ENCODE measurements at regions not wholly inside any gene's neighbourhood (a gene's known extent, or its start where the extent isn't known, plus 50 kb on each side); places are given as distances from the start of the nearest gene placed in this dataset.

- TF ChIP-seq CTCF (IDR thresholded peaks at IDR 0.05 in 2 of 3, conservative IDR thresholded peaks at IDR 0.05 in 1 of 3; ENCODE audit: borderline replicate concordance in 1 of 3, insufficient read depth in 1 of 3, low read depth in 2 of 3, low read length in 2 of 3) (no peak), YY1 (IDR thresholded peaks at IDR 0.05; ENCODE audit: extremely low read depth, insufficient replicate concordance, low read depth, low read length) (no peak), POLR2AphosphoS5 (IDR thresholded peaks at IDR 0.05; ENCODE audit: low read depth, low read length) (no peak), REST (IDR thresholded peaks at IDR 0.05; ENCODE audit: low read depth) (no peak), EZH2phosphoT487 (IDR thresholded peaks at IDR 0.05; ENCODE audit: borderline replicate concordance) (no peak), TCF7L2 (IDR thresholded peaks at IDR 0.05; ENCODE audit: borderline replicate concordance, extremely low read depth, insufficient read depth, insufficient read length) (no peak), SP1 (IDR thresholded peaks at IDR 0.05; ENCODE audit: low read depth) (no peak), JUND (IDR thresholded peaks at IDR 0.05) (no peak), SRF (IDR thresholded peaks at IDR 0.05; ENCODE audit: low read depth) (no peak)
Observed at GRCh38 chr20:19027971-19028370, 184.5 kb upstream of the SLC24A3 start.
